M059J (cell line): ENCODE measurements at regions not wholly inside any gene's neighbourhood (a gene's known extent, or its start where the extent isn't known, plus 50 kb on each side); places are given as distances from the start of the nearest gene placed in this dataset.
"Not testable (repeated sequence)": the region's sequence is repeated elsewhere in the genome, so short reads cannot be mapped to it uniquely, and the experiment has no call there.

Experiments used
- DNase-seq: peaks from one replicate; pipeline ENCODE4 v3.0.0-alpha.2; 2012; ENCODE audit warnings: low read depth

GRCh38 chr13:56188582-56188981, 952.1 kb upstream of the PRR20A start:
- not testable (repeated sequence) for DNase-seq

GRCh38 chr13:56189439-56189838, 951.3 kb upstream of the PRR20A start:
- DNase-seq = no peak

GRCh38 chr13:56189978-56190377, 950.7 kb upstream of the PRR20A start:
- no peak for DNase-seq

- no peak for DNase-seq
These were observed 942.4 kb upstream of the PRR20A start for GRCh38 chr13:56198350-56198749.

- DNase-seq = no peak
These were observed 938.9 kb upstream of the PRR20A start for GRCh38 chr13:56201834-56202233.

GRCh38 chr13:56216221-56216620, 924.5 kb upstream of the PRR20A start:
- DNase-seq = no peak

GRCh38 chr13:56247692-56248091, 893.0 kb upstream of the PRR20A start:
- no peak for DNase-seq

- no peak for DNase-seq
These were observed 869.0 kb upstream of the PRR20A start for GRCh38 chr13:56271686-56272085.

- DNase-seq = no peak
These were observed 857.4 kb upstream of the PRR20A start for GRCh38 chr13:56283262-56283828.

- no peak for DNase-seq
These were observed 841.1 kb upstream of the PRR20A start for GRCh38 chr13:56299650-56300049.

GRCh38 chr13:56314765-56315164, 826.0 kb upstream of the PRR20A start:
- no peak for DNase-seq

GRCh38 chr13:56317841-56318240, 822.9 kb upstream of the PRR20A start:
- DNase-seq = no peak

GRCh38 chr13:56332671-56333070, 808.0 kb upstream of the PRR20A start:
- no peak for DNase-seq

- DNase-seq = no peak
These were observed 804.9 kb upstream of the PRR20A start for GRCh38 chr13:56335775-56336174.

GRCh38 chr13:56338421-56338820, 802.3 kb upstream of the PRR20A start:
- no peak for DNase-seq

- no peak for DNase-seq
These were observed 793.7 kb upstream of the PRR20A start for GRCh38 chr13:56347014-56347413.

- no peak for DNase-seq
These were observed 790.9 kb upstream of the PRR20A start for GRCh38 chr13:56349866-56350265.

GRCh38 chr13:56351041-56351440, 789.7 kb upstream of the PRR20A start:
- no peak for DNase-seq

- DNase-seq = no peak
These were observed 788.4 kb upstream of the PRR20A start for GRCh38 chr13:56352361-56352760.

GRCh38 chr13:56352901-56353300, 787.8 kb upstream of the PRR20A start:
- no peak for DNase-seq

- DNase-seq = no peak
These were observed 784.0 kb upstream of the PRR20A start for GRCh38 chr13:56356690-56357089.

GRCh38 chr13:56378566-56378965, 762.2 kb upstream of the PRR20A start:
- no peak for DNase-seq

- DNase-seq = no peak
These were observed 747.2 kb upstream of the PRR20A start for GRCh38 chr13:56393549-56393948.

- DNase-seq = no peak
These were observed 744.4 kb upstream of the PRR20A start for GRCh38 chr13:56396318-56396717.

GRCh38 chr13:56400774-56401173, 739.9 kb upstream of the PRR20A start:
- DNase-seq = no peak
